Ishikawa (cell line): ENCODE measurements at regions not wholly inside any gene's neighbourhood (a gene's known extent, or its start where the extent isn't known, plus 50 kb on each side); places are given as distances from the start of the nearest gene placed in this dataset.

Experiments
- CEBPB ChIP-seq: IDR thresholded peaks from 2 replicates; pipeline ENCODE4 v1.6.1; 2012
- CREB1 ChIP-seq: IDR thresholded peaks from 2 replicates; pipeline ENCODE4 v1.6.1; 2012; ENCODE audit warnings: low read depth
- EGR1 ChIP-seq: IDR thresholded peaks from 2 replicates; pipeline ENCODE4 v1.6.1; 2012
- EP300 ChIP-seq: IDR thresholded peaks from 2 replicates; pipeline ENCODE4 v1.6.1; 2012; ENCODE audit warnings: borderline replicate concordance
- FOXM1 ChIP-seq: IDR thresholded peaks from 2 replicates; pipeline ENCODE4 v1.6.1; 2012; ENCODE audit warnings: low read depth, borderline replicate concordance
- NFIC ChIP-seq: IDR thresholded peaks from 2 replicates; pipeline ENCODE4 v1.6.1; 2012
- RAD21 ChIP-seq: IDR thresholded peaks from 2 replicates; pipeline ENCODE4 v1.6.1; 2012; ENCODE audit warnings: low read depth
- TAF1 ChIP-seq: IDR thresholded peaks from 2 replicates; pipeline ENCODE4 v1.6.1; 2012; ENCODE audit warnings: low read depth, mild to moderate bottlenecking
- TCF12 ChIP-seq: IDR thresholded peaks from 2 replicates; pipeline ENCODE4 v1.6.1; 2012; ENCODE audit warnings: low read depth
- TEAD4 ChIP-seq: IDR thresholded peaks from 2 replicates; pipeline ENCODE4 v1.6.1; 2012
- YY1 ChIP-seq: IDR thresholded peaks from 2 replicates; pipeline ENCODE4 v1.6.1; 2012; ENCODE audit warnings: low read depth
- ZBTB7A ChIP-seq: IDR thresholded peaks from 2 replicates; pipeline ENCODE4 v1.6.1; 2012; ENCODE audit warnings: low read depth
- TF ChIP-seq, protein P1 (sequence below): IDR thresholded peaks from 2 replicates; pipeline ENCODE4 v1.6.1; 2012
- TF ChIP-seq, protein P2 (sequence below): IDR thresholded peaks from 2 replicates; pipeline ENCODE4 v1.6.1; 2012
- TF ChIP-seq, protein P3 (sequence below): IDR thresholded peaks from 2 replicates; pipeline ENCODE4 v1.6.1; 2012; ENCODE audit warnings: low read depth, mild to moderate bottlenecking

DNA sequence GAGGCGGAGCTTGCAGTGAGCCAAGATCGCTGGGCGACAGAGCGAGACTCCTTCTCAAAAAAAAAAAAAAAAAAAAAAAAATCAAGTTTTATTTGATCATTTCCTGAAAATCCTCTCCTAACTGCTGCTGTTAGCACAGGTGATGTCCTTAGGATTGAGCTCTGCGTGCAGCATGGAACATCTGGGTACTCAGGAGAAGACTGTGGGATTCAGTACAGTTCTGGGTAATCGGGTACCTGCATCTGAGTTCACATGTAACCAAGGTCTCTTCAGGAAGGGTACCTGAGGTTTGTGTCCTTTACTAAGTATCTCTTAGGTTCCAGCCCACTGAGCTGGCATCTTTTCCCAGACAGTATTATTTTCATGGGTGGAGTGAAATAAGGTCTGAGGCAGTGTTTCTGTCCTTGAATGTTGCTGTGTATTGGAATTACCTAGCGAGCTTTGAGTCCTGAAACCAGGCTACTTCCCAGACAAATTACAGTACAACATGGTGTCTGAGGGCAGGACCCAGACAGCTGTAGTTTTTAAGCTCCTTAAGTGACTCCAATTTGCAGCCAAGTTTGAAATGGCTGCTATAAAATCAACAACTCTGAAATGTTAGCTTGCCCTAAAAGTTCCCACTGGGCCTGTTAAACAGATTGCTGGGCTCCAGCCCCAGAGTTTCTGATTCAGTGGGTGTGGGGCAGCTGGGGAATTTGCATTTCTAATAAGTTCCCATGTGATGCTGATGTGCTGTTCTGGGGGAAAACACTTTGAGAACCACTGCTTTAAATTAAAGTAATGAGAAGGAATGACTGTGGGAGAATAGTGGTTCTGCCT is 120.5 kb downstream of the PMAIP1 start:
- TF ChIP-seq, protein P1, sequence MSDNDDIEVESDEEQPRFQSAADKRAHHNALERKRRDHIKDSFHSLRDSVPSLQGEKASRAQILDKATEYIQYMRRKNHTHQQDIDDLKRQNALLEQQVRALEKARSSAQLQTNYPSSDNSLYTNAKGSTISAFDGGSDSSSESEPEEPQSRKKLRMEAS = no peak
- no peak for TF ChIP-seq EGR1
- TF ChIP-seq TAF1 = no peak
- no peak for TF ChIP-seq TEAD4
- no peak for TF ChIP-seq CREB1
- TF ChIP-seq, protein P2, sequence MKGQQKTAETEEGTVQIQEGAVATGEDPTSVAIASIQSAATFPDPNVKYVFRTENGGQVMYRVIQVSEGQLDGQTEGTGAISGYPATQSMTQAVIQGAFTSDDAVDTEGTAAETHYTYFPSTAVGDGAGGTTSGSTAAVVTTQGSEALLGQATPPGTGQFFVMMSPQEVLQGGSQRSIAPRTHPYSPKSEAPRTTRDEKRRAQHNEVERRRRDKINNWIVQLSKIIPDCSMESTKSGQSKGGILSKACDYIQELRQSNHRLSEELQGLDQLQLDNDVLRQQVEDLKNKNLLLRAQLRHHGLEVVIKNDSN = no peak
- TF ChIP-seq CEBPB = no peak
- no peak for TF ChIP-seq ZBTB7A
- TF ChIP-seq NFIC = no peak
- no peak for TF ChIP-seq FOXM1
- no peak for TF ChIP-seq TCF12
- no peak for TF ChIP-seq RAD21
- TF ChIP-seq YY1 = no peak

DNA sequence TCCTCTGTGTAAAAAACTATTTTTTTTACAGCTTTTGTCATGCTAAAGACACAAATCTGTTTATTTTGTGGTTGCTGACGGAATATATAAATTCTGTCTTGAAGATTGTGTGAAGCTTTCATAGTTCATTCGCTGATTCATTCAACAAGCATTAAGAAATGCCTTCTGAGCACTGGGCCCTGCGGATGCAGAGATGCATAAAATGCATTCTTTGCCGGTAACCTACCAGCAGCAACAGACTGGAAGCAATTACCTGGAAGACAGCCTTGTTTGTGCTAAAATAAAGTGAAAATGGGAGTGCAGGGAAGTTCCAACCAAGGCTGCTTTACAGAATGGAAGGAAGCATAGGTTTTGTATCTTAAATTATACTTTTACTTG is 119.7 kb downstream of the PMAIP1 start:
- TF ChIP-seq, protein P3, sequence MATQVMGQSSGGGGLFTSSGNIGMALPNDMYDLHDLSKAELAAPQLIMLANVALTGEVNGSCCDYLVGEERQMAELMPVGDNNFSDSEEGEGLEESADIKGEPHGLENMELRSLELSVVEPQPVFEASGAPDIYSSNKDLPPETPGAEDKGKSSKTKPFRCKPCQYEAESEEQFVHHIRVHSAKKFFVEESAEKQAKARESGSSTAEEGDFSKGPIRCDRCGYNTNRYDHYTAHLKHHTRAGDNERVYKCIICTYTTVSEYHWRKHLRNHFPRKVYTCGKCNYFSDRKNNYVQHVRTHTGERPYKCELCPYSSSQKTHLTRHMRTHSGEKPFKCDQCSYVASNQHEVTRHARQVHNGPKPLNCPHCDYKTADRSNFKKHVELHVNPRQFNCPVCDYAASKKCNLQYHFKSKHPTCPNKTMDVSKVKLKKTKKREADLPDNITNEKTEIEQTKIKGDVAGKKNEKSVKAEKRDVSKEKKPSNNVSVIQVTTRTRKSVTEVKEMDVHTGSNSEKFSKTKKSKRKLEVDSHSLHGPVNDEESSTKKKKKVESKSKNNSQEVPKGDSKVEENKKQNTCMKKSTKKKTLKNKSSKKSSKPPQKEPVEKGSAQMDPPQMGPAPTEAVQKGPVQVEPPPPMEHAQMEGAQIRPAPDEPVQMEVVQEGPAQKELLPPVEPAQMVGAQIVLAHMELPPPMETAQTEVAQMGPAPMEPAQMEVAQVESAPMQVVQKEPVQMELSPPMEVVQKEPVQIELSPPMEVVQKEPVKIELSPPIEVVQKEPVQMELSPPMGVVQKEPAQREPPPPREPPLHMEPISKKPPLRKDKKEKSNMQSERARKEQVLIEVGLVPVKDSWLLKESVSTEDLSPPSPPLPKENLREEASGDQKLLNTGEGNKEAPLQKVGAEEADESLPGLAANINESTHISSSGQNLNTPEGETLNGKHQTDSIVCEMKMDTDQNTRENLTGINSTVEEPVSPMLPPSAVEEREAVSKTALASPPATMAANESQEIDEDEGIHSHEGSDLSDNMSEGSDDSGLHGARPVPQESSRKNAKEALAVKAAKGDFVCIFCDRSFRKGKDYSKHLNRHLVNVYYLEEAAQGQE = no peak
- TF ChIP-seq EP300 = no peak
- no peak for TF ChIP-seq RAD21
- 0 out of 2 replicates have a peak, but pooled peaks have one; percentile 16 for TF ChIP-seq TEAD4
- no peak for TF ChIP-seq FOXM1

DNA sequence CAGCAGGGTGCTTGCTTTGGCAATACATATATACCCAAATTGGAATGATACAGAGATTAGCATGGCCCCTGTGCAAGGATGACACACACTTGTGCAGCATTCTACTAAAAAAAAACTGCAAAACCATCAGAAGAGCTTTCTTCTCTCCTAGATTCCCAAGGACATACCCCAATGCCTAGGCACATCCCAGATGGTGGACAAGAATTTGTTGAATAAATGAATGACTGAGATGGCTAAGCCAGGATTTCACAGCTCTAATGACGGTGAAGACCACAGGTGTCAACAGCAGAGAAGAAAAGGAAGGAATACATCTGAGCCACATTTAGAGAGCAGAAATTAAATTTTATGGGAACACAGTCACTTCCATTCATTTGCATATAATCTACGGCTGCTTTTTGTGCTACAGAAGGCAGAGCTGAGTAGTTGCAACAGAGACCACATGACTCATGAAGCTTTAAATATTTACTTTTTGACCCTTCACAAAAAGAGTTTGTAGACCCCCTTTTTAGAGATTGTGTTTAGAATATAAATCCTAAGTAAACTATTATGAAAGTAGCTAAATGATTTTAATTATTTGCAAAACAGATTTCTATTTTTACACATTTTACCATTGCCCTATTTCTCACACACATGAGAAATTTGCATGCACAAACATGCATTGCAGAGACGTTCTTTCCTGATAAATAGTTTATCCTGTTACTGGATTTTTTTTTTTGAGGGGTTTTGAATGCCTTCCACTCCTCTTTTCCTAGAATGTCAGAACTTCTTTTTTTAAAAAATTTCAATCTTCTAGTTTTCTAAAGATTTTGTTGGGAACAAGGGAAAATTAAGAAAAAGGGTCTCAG is 119.0 kb downstream of the PMAIP1 start:
- TF ChIP-seq, protein P3 = no peak
- TF ChIP-seq TEAD4 (no peak), EGR1 (no peak), ZBTB7A (no peak), RAD21 (no peak), YY1 (no peak), EP300 (no peak), NFIC (no peak), FOXM1 (no peak), CREB1 (no peak), TAF1 (no peak), TCF12 (no peak), CEBPB (no peak)
- TF ChIP-seq, protein P2 = no peak
- TF ChIP-seq, protein P1 = no peak

DNA sequence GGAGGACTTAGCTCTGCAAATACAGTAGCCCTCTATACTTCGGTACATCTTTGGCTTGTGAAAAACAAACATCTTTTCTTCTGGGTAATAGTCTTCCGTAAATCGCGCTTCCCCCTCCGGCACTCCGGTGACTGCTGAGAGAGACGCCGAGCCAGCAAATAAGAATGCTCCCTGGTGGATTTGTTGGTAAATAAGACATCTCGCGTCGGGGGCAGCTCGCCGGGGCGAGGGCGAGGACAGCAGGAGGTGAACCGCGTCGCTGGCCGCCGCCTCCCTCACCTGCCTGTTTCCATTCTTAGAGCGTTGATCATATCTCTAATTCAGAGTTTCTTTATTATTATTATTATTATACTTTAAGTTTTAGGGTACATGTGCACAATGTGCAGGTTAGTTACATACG is 117.6 kb downstream of the PMAIP1 start:
- no peak for TF ChIP-seq FOXM1
- no peak for TF ChIP-seq RAD21
- TF ChIP-seq ZBTB7A = no peak
- TF ChIP-seq CEBPB = no peak

DNA sequence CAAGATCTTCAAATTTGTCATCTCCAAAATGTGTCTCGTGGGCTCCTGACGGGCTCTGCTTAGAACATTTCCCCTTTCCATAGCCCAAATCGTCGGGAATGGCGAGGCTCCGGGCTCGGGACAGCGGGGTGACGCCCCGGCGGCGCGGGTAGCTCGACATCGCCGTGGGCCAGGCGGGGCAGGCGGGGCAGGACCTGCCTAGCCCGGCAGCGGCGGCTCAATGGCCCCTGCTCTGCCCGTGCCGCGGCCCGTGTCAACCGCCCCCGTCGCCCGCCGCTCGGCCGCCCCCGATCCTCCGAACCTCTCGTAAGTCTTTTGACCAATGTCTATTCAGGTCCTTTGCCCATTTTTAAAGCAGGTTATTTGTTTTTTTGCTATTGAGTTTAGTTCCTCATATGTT is 111.2 kb downstream of the PMAIP1 start:
- TF ChIP-seq TAF1 (no peak), ZBTB7A (no peak), EP300 (no peak), FOXM1 (no peak), TEAD4 (no peak), CREB1 (no peak), RAD21 (no peak), CEBPB (no peak), EGR1 (no peak), TCF12 (no peak), NFIC (no peak)
- TF ChIP-seq, protein P2 = no peak
- TF ChIP-seq, protein P3 = no peak
- TF ChIP-seq, protein P1 = no peak
